ENCODE measurements at regions not wholly inside any gene's neighbourhood (a gene's known extent, or its start where the extent isn't known, plus 50 kb on each side); places are given as distances from the start of the nearest gene placed in this dataset.

- no peak for TF ChIP-seq GABPA (IDR thresholded peaks at IDR 0.05; ENCODE audit: low read depth)
- TF ChIP-seq POLR2AphosphoS5 (IDR thresholded peaks at IDR 0.05; ENCODE audit: low read depth): no peak
- TF ChIP-seq, protein P1, sequence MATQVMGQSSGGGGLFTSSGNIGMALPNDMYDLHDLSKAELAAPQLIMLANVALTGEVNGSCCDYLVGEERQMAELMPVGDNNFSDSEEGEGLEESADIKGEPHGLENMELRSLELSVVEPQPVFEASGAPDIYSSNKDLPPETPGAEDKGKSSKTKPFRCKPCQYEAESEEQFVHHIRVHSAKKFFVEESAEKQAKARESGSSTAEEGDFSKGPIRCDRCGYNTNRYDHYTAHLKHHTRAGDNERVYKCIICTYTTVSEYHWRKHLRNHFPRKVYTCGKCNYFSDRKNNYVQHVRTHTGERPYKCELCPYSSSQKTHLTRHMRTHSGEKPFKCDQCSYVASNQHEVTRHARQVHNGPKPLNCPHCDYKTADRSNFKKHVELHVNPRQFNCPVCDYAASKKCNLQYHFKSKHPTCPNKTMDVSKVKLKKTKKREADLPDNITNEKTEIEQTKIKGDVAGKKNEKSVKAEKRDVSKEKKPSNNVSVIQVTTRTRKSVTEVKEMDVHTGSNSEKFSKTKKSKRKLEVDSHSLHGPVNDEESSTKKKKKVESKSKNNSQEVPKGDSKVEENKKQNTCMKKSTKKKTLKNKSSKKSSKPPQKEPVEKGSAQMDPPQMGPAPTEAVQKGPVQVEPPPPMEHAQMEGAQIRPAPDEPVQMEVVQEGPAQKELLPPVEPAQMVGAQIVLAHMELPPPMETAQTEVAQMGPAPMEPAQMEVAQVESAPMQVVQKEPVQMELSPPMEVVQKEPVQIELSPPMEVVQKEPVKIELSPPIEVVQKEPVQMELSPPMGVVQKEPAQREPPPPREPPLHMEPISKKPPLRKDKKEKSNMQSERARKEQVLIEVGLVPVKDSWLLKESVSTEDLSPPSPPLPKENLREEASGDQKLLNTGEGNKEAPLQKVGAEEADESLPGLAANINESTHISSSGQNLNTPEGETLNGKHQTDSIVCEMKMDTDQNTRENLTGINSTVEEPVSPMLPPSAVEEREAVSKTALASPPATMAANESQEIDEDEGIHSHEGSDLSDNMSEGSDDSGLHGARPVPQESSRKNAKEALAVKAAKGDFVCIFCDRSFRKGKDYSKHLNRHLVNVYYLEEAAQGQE (IDR thresholded peaks at IDR 0.05; ENCODE audit: insufficient replicate concordance, low read depth): no peak
- TF ChIP-seq SPI1 (IDR thresholded peaks at IDR 0.05; ENCODE audit: borderline replicate concordance, low read depth): no peak
- TF ChIP-seq, protein P2, sequence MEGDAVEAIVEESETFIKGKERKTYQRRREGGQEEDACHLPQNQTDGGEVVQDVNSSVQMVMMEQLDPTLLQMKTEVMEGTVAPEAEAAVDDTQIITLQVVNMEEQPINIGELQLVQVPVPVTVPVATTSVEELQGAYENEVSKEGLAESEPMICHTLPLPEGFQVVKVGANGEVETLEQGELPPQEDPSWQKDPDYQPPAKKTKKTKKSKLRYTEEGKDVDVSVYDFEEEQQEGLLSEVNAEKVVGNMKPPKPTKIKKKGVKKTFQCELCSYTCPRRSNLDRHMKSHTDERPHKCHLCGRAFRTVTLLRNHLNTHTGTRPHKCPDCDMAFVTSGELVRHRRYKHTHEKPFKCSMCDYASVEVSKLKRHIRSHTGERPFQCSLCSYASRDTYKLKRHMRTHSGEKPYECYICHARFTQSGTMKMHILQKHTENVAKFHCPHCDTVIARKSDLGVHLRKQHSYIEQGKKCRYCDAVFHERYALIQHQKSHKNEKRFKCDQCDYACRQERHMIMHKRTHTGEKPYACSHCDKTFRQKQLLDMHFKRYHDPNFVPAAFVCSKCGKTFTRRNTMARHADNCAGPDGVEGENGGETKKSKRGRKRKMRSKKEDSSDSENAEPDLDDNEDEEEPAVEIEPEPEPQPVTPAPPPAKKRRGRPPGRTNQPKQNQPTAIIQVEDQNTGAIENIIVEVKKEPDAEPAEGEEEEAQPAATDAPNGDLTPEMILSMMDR (IDR thresholded peaks at IDR 0.05; ENCODE audit: insufficient read depth, low read length): no peak
- Histone ChIP-seq H3K27me3 (ENCODE audit: insufficient read depth, poor library complexity, severe bottlenecking) (no peaks in the 10 kb centered on the region), H3K27ac (replicated peaks) (no peak overlapping the region), H3K4me3 (replicated peaks; ENCODE audit: insufficient read depth, low read length) (no peak overlapping the region)
- DNase-seq (ENCODE audit: low read depth in 1 of 2, low spot score in 1 of 2): no peak
These were observed 1065.0 kb downstream of the EPHA7 start for GRCh38 chr6:92354270-92354829.

GRCh38 chr6:92352130-92352529 lies 1067.2 kb downstream of the EPHA7 start:
- Histone ChIP-seq H3K27me3 (ENCODE audit: insufficient read depth, poor library complexity, severe bottlenecking) (no peaks in the 10 kb centered on the region), H3K27ac (replicated peaks) (no peak overlapping the region), H3K4me3 (replicated peaks; ENCODE audit: insufficient read depth, low read length) (no peak overlapping the region)
- DNase-seq (ENCODE audit: low read depth in 1 of 2, low spot score in 1 of 2): no peak
- no peak for TF ChIP-seq SPI1 (IDR thresholded peaks at IDR 0.05; ENCODE audit: borderline replicate concordance, low read depth)
- TF ChIP-seq GABPA (IDR thresholded peaks at IDR 0.05; ENCODE audit: low read depth): no peak
- TF ChIP-seq, protein P2 (IDR thresholded peaks at IDR 0.05; ENCODE audit: insufficient read depth, low read length): no peak
- no peak for TF ChIP-seq POLR2AphosphoS5 (IDR thresholded peaks at IDR 0.05; ENCODE audit: low read depth)

GRCh38 chr6:92341201-92341600 lies 1078.2 kb downstream of the EPHA7 start:
- no peak for DNase-seq (ENCODE audit: low read depth in 1 of 2, low spot score in 1 of 2)
- Histone ChIP-seq H3K4me3 (replicated peaks; ENCODE audit: insufficient read depth, low read length) (no peak overlapping the region), H3K27ac (replicated peaks) (no peak overlapping the region), H3K27me3 (ENCODE audit: insufficient read depth, poor library complexity, severe bottlenecking) (no peaks in the 10 kb centered on the region)
- TF ChIP-seq, protein P2 (IDR thresholded peaks at IDR 0.05; ENCODE audit: insufficient read depth, low read length): no peak
- no peak for TF ChIP-seq GABPA (IDR thresholded peaks at IDR 0.05; ENCODE audit: low read depth)
- TF ChIP-seq, protein P1 (IDR thresholded peaks at IDR 0.05; ENCODE audit: insufficient replicate concordance, low read depth): no peak
